DOHH2 (cell line): ENCODE measurements at regions not wholly inside any gene's neighbourhood (a gene's known extent, or its start where the extent isn't known, plus 50 kb on each side); places are given as distances from the start of the nearest gene placed in this dataset.

Source experiments
- CTCF ChIP-seq: fragments of 200-600 bp; sonication (generic); IDR thresholded peaks from one replicate; pipeline ENCODE4 v1.5.1; 2014; ENCODE audit warnings: antibody characterized with exemption, mild to moderate bottlenecking, low read depth, low read length; ENCODE audit not compliant: poor library complexity, severe bottlenecking
- EZH2phosphoT487 ChIP-seq: fragments of 200-600 bp; sonication (generic); IDR thresholded peaks from 2 replicates; pipeline ENCODE4 v1.6.1; 2017; ENCODE audit warnings: borderline replicate concordance, mild to moderate bottlenecking, antibody characterized with exemption, low read length, moderate library complexity, mixed read lengths

- TF ChIP-seq CTCF = no peak
- TF ChIP-seq EZH2phosphoT487 = no peak
Observed at GRCh38 chr21:15495965-15496364, 233.8 kb upstream of the USP25 start.
